ENCODE measurements at regions not wholly inside any gene's neighbourhood (a gene's known extent, or its start where the extent isn't known, plus 50 kb on each side); places are given as distances from the start of the nearest gene placed in this dataset.
"Not testable (repeated sequence)": the region's sequence is repeated elsewhere in the genome, so short reads cannot be mapped to it uniquely, and the experiment has no call there.

GRCh38 chr4:131734851-131735385 is 1414.2 kb upstream of the PCDH10 start:
- H3K36me3 Mint-ChIP-seq (ENCODE audit: insufficient read depth, unreplicated experiment); H3K4me1 ChIP-seq; H3K27me3 ChIP-seq (replicated peaks; ENCODE audit: control insufficient read depth, insufficient read depth, low read length); H3K4me3 ChIP-seq (ENCODE audit: low read depth, low read length); BruUV-seq (replicated peaks); H3K4me1 Mint-ChIP-seq (ENCODE audit: low read depth, unreplicated experiment); H3K4me3 Mint-ChIP-seq (ENCODE audit: unreplicated experiment); H3K36me3 ChIP-seq (ENCODE audit: control insufficient read depth, insufficient read depth, low read length); POLR2A ChIA-PET; CTCF ChIA-PET; H3K9me3 ChIP-seq; H3K27ac Mint-ChIP-seq (ENCODE audit: unreplicated experiment); H3K9me3 Mint-ChIP-seq (ENCODE audit: unreplicated experiment); intact Hi-C loops (cut with micrococcal nuclease; ENCODE audit: unreplicated experiment); DNase-seq; H3K27me3 Mint-ChIP-seq (ENCODE audit: insufficient read depth, unreplicated experiment): not testable (repeated sequence)

- H3K27ac Mint-ChIP-seq (ENCODE audit: unreplicated experiment); H3K9me3 ChIP-seq; H3K9me3 Mint-ChIP-seq (ENCODE audit: unreplicated experiment); H3K36me3 Mint-ChIP-seq (ENCODE audit: insufficient read depth, unreplicated experiment); DNase-seq; BruUV-seq (replicated peaks); H3K4me1 ChIP-seq; H3K4me1 Mint-ChIP-seq (ENCODE audit: low read depth, unreplicated experiment); CTCF ChIA-PET; intact Hi-C loops (cut with micrococcal nuclease; ENCODE audit: unreplicated experiment); H3K36me3 ChIP-seq (ENCODE audit: control insufficient read depth, insufficient read depth, low read length); H3K27me3 Mint-ChIP-seq (ENCODE audit: insufficient read depth, unreplicated experiment); H3K4me3 Mint-ChIP-seq (ENCODE audit: unreplicated experiment); H3K27me3 ChIP-seq (replicated peaks; ENCODE audit: control insufficient read depth, insufficient read depth, low read length); POLR2A ChIA-PET; H3K4me3 ChIP-seq (ENCODE audit: low read depth, low read length): not testable (repeated sequence)
Observed at GRCh38 chr4:131738991-131739390, 1410.1 kb upstream of the PCDH10 start.

GRCh38 chr4:131741836-131742235 is 1407.3 kb upstream of the PCDH10 start:
- H3K9me3 Mint-ChIP-seq (ENCODE audit: unreplicated experiment): not testable (repeated sequence)

GRCh38 chr4:131742536-131743205 is 1406.4 kb upstream of the PCDH10 start:
- not testable (repeated sequence) for H3K4me3 ChIP-seq (ENCODE audit: low read depth, low read length); DNase-seq; BruUV-seq (replicated peaks)

More at GRCh38 chr4:131741836-131742235, 1407.3 kb upstream of the PCDH10 start:
- BruUV-seq (replicated peaks); H3K4me1 ChIP-seq; CTCF ChIA-PET; H3K36me3 ChIP-seq (ENCODE audit: control insufficient read depth, insufficient read depth, low read length); H3K9me3 ChIP-seq; H3K27ac Mint-ChIP-seq (ENCODE audit: unreplicated experiment); H3K36me3 Mint-ChIP-seq (ENCODE audit: insufficient read depth, unreplicated experiment); DNase-seq; H3K27me3 ChIP-seq (replicated peaks; ENCODE audit: control insufficient read depth, insufficient read depth, low read length); H3K4me3 ChIP-seq (ENCODE audit: low read depth, low read length); H3K27me3 Mint-ChIP-seq (ENCODE audit: insufficient read depth, unreplicated experiment); H3K4me1 Mint-ChIP-seq (ENCODE audit: low read depth, unreplicated experiment); POLR2A ChIA-PET; H3K4me3 Mint-ChIP-seq (ENCODE audit: unreplicated experiment); intact Hi-C loops (cut with micrococcal nuclease; ENCODE audit: unreplicated experiment): not testable (repeated sequence)

GRCh38 chr4:131743348-131743747 is 1405.7 kb upstream of the PCDH10 start:
- CTCF ChIA-PET; DNase-seq; H3K36me3 ChIP-seq (ENCODE audit: control insufficient read depth, insufficient read depth, low read length); H3K4me1 Mint-ChIP-seq (ENCODE audit: low read depth, unreplicated experiment); H3K9me3 Mint-ChIP-seq (ENCODE audit: unreplicated experiment); H3K9me3 ChIP-seq; intact Hi-C loops (cut with micrococcal nuclease; ENCODE audit: unreplicated experiment); BruUV-seq (replicated peaks); H3K4me3 Mint-ChIP-seq (ENCODE audit: unreplicated experiment); H3K36me3 Mint-ChIP-seq (ENCODE audit: insufficient read depth, unreplicated experiment); POLR2A ChIA-PET; H3K4me1 ChIP-seq; H3K27ac Mint-ChIP-seq (ENCODE audit: unreplicated experiment); H3K27me3 Mint-ChIP-seq (ENCODE audit: insufficient read depth, unreplicated experiment); H3K4me3 ChIP-seq (ENCODE audit: low read depth, low read length); H3K27me3 ChIP-seq (replicated peaks; ENCODE audit: control insufficient read depth, insufficient read depth, low read length): not testable (repeated sequence)

More at GRCh38 chr4:131742536-131743205, 1406.4 kb upstream of the PCDH10 start:
- intact Hi-C loops (cut with micrococcal nuclease; ENCODE audit: unreplicated experiment); H3K36me3 Mint-ChIP-seq (ENCODE audit: insufficient read depth, unreplicated experiment); H3K27me3 Mint-ChIP-seq (ENCODE audit: insufficient read depth, unreplicated experiment); H3K27me3 ChIP-seq (replicated peaks; ENCODE audit: control insufficient read depth, insufficient read depth, low read length); H3K4me3 Mint-ChIP-seq (ENCODE audit: unreplicated experiment); H3K4me1 Mint-ChIP-seq (ENCODE audit: low read depth, unreplicated experiment); H3K9me3 Mint-ChIP-seq (ENCODE audit: unreplicated experiment); CTCF ChIA-PET; POLR2A ChIA-PET; H3K9me3 ChIP-seq; H3K27ac Mint-ChIP-seq (ENCODE audit: unreplicated experiment); H3K4me1 ChIP-seq; H3K36me3 ChIP-seq (ENCODE audit: control insufficient read depth, insufficient read depth, low read length): not testable (repeated sequence)

GRCh38 chr4:131747203-131747602 is 1401.9 kb upstream of the PCDH10 start:
- intact Hi-C loops (cut with micrococcal nuclease; ENCODE audit: unreplicated experiment); H3K9me3 ChIP-seq; H3K4me3 ChIP-seq (ENCODE audit: low read depth, low read length); H3K9me3 Mint-ChIP-seq (ENCODE audit: unreplicated experiment); H3K36me3 Mint-ChIP-seq (ENCODE audit: insufficient read depth, unreplicated experiment); H3K27me3 Mint-ChIP-seq (ENCODE audit: insufficient read depth, unreplicated experiment); H3K27ac Mint-ChIP-seq (ENCODE audit: unreplicated experiment); H3K36me3 ChIP-seq (ENCODE audit: control insufficient read depth, insufficient read depth, low read length); POLR2A ChIA-PET; H3K4me1 ChIP-seq; H3K4me3 Mint-ChIP-seq (ENCODE audit: unreplicated experiment); H3K27me3 ChIP-seq (replicated peaks; ENCODE audit: control insufficient read depth, insufficient read depth, low read length); CTCF ChIA-PET; DNase-seq; BruUV-seq (replicated peaks); H3K4me1 Mint-ChIP-seq (ENCODE audit: low read depth, unreplicated experiment): not testable (repeated sequence)

GRCh38 chr4:131749224-131749623 is 1399.9 kb upstream of the PCDH10 start:
- DNase-seq; H3K27ac Mint-ChIP-seq (ENCODE audit: unreplicated experiment); H3K4me1 ChIP-seq; intact Hi-C loops (cut with micrococcal nuclease; ENCODE audit: unreplicated experiment); POLR2A ChIA-PET; H3K4me3 Mint-ChIP-seq (ENCODE audit: unreplicated experiment); BruUV-seq (replicated peaks); CTCF ChIA-PET; H3K36me3 Mint-ChIP-seq (ENCODE audit: insufficient read depth, unreplicated experiment); H3K9me3 Mint-ChIP-seq (ENCODE audit: unreplicated experiment); H3K4me3 ChIP-seq (ENCODE audit: low read depth, low read length); H3K9me3 ChIP-seq; H3K27me3 ChIP-seq (replicated peaks; ENCODE audit: control insufficient read depth, insufficient read depth, low read length); H3K27me3 Mint-ChIP-seq (ENCODE audit: insufficient read depth, unreplicated experiment); H3K4me1 Mint-ChIP-seq (ENCODE audit: low read depth, unreplicated experiment); H3K36me3 ChIP-seq (ENCODE audit: control insufficient read depth, insufficient read depth, low read length): not testable (repeated sequence)

Measured in Caco-2 (cell line).